GOT3 (cell line): ENCODE measurements at regions not wholly inside any gene's neighbourhood (a gene's known extent, or its start where the extent isn't known, plus 50 kb on each side); places are given as distances from the start of the nearest gene placed in this dataset.

Source experiments
- DNase-seq: peaks from one replicate; lab custom pipeline; 2025; ENCODE audit warnings: mixed read lengths; lab: John Stamatoyannopoulos, UW

- DNase-seq: no peak
These were observed 320.2 kb upstream of the JARID2 start for GRCh38 chr6:14925699-14926026.

- no peak for DNase-seq
These were observed 318.5 kb upstream of the JARID2 start for GRCh38 chr6:14927398-14927797.

GRCh38 chr6:14929291-14929690 is 316.6 kb upstream of the JARID2 start:
- DNase-seq: no peak

- DNase-seq: no peak
These were observed 315.4 kb upstream of the JARID2 start for GRCh38 chr6:14930366-14930989.

GRCh38 chr6:14932485-14933182 is 313.2 kb upstream of the JARID2 start:
- no peak for DNase-seq

- no peak for DNase-seq
These were observed 312.7 kb upstream of the JARID2 start for GRCh38 chr6:14933183-14933544.

GRCh38 chr6:14934013-14934412 is 311.9 kb upstream of the JARID2 start:
- DNase-seq: no peak

- no peak for DNase-seq
These were observed 311.0 kb upstream of the JARID2 start for GRCh38 chr6:14934844-14935243.

GRCh38 chr6:14936861-14937260 is 309.0 kb upstream of the JARID2 start:
- DNase-seq: no peak

GRCh38 chr6:14943116-14943515 is 302.8 kb upstream of the JARID2 start:
- no peak for DNase-seq

- no peak for DNase-seq
These were observed 301.3 kb upstream of the JARID2 start for GRCh38 chr6:14944593-14944992.

GRCh38 chr6:14945461-14946185 is 300.2 kb upstream of the JARID2 start:
- DNase-seq: no peak

GRCh38 chr6:14946753-14947152 is 299.1 kb upstream of the JARID2 start:
- no peak for DNase-seq

- DNase-seq: no peak
These were observed 297.2 kb upstream of the JARID2 start for GRCh38 chr6:14948586-14949245.

GRCh38 chr6:14950103-14950969 is 295.5 kb upstream of the JARID2 start:
- no peak for DNase-seq

GRCh38 chr6:14950970-14951276 is 294.9 kb upstream of the JARID2 start:
- no peak for DNase-seq

GRCh38 chr6:14951704-14952103 is 294.2 kb upstream of the JARID2 start:
- DNase-seq: no peak

GRCh38 chr6:14953836-14954235 is 292.0 kb upstream of the JARID2 start:
- DNase-seq: no peak

GRCh38 chr6:14957355-14958059 is 288.4 kb upstream of the JARID2 start:
- DNase-seq: no peak

- no peak for DNase-seq
These were observed 286.5 kb upstream of the JARID2 start for GRCh38 chr6:14959324-14959885.
